Dendritic cell treated with granulocyte-macrophage colony-stimulating factor and Interleukin-4, amounts not matched to agents 40 ng/mL and 50 ng/mL, for 4 days (primary cell): ENCODE measurements at regions not wholly inside any gene's neighbourhood (a gene's known extent, or its start where the extent isn't known, plus 50 kb on each side); places are given as distances from the start of the nearest gene placed in this dataset.
"Not testable (repeated sequence)": the region's sequence is repeated elsewhere in the genome, so short reads cannot be mapped to it uniquely, and the experiment has no call there.

ENCODE experiments used
- H3K27ac Mint-ChIP-seq: one replicate; pipeline ENCODE4 v1.8.0; 2022; ENCODE audit warnings: mild to moderate bottlenecking, mixed read lengths
- H3K27me3 Mint-ChIP-seq: one replicate; pipeline ENCODE4 v1.8.0; 2022; ENCODE audit warnings: mild to moderate bottlenecking, mixed read lengths
- H3K36me3 Mint-ChIP-seq: one replicate; pipeline ENCODE4 v1.8.0; 2022; ENCODE audit warnings: low read depth, mixed read lengths
- H3K4me1 Mint-ChIP-seq: one replicate; pipeline ENCODE4 v1.8.0; 2022; ENCODE audit warnings: low read depth, mixed read lengths
- H3K4me3 Mint-ChIP-seq: one replicate; pipeline ENCODE4 v1.8.0; 2022; ENCODE audit warnings: mild to moderate bottlenecking, moderate library complexity, mixed read lengths
- H3K9me3 Mint-ChIP-seq: one replicate; pipeline ENCODE4 v1.8.0; 2022; ENCODE audit warnings: mixed read lengths
- intact Hi-C: fragments of 100-400 bp; cut with micrococcal nuclease; formaldehyde crosslinking; loops from one replicate; pipeline ENCODE4 v1.15.0; 2022

DNA sequence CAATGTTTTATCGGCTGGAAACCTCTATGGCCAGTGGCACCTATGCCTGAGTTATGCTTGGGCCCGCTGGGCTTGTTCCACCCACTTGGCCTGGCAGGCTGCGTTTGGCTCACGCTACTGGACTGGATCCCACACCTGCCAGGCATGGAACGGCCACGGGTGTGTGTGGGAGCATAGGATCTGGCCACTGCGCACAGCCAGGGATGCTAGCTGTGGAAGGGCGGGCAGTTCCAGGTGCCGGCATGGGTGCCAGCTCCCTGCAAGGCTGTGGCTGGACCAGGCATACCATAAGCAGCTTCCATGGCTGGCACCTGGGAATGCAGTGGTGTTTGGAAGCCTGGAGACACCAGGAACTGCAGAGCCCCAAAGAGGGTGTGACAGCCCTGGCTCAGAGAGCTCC lies 1063.9 kb upstream of the ACO1 start:
- no peaks in the 10 kb centered on the region for H3K27me3 Mint-ChIP-seq
- H3K4me1 Mint-ChIP-seq = no peaks in the 10 kb centered on the region
- H3K36me3 Mint-ChIP-seq = no peaks in the 10 kb centered on the region
- H3K9me3 Mint-ChIP-seq = peaks cover 12% of the 10 kb centered on the region
- H3K4me3 Mint-ChIP-seq = no peak overlapping the region
- intact Hi-C loops = no loop called here
- H3K27ac Mint-ChIP-seq = no peak overlapping the region

DNA sequence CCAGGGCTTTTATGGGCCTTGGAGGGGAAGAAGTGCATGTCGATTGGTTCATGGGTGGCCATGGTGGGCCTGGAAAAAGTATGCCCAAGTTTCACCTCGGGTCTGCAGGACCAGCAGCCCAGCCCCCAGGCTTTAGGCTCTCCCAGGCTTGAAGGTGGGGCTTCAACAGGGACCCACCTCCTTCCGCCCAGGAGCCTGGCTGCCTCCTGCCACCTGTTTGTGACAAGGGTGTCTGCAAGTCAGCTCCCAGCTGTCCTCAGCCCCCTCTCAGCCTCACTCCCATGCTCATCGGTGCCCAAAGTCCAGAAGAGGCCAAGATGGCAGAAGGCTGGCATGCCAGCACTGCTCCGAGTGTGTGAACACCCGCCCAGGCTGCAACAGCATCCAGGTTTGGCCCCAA lies 1063.2 kb upstream of the ACO1 start:
- Mint-ChIP-seq H3K36me3 (no peaks in the 10 kb centered on the region), H3K27me3 (no peaks in the 10 kb centered on the region), H3K9me3 (peaks cover 12% of the 10 kb centered on the region), H3K4me3 (no peak overlapping the region), H3K4me1 (no peaks in the 10 kb centered on the region), H3K27ac (no peak overlapping the region)
- intact Hi-C loops = no loop called here

DNA sequence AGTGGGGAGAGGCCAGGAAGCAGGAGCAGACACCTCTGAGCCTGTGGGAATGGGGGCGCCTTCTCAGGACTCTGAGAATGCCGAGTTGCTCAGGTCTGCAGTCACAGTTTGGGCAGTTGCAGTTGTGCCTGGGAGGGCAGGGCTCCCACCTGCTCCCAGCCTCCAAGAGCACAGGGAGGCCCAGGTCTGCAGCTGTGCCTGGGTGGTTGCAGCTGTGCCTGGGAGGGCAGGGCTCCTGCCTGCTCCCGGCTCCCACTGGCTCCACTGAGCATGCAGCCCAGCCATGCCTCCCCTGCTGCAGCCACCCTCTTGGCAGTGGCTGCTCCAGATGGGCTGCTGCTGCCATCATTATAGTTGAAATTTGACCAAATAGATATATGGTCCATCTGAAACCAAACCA lies 1062.8 kb upstream of the ACO1 start:
- H3K27ac Mint-ChIP-seq = no peak overlapping the region
- no peaks in the 10 kb centered on the region for H3K36me3 Mint-ChIP-seq
- H3K9me3 Mint-ChIP-seq = peaks cover 12% of the 10 kb centered on the region
- H3K4me3 Mint-ChIP-seq = no peak overlapping the region
- intact Hi-C loops = no loop called here
- H3K27me3 Mint-ChIP-seq = no peaks in the 10 kb centered on the region
- no peaks in the 10 kb centered on the region for H3K4me1 Mint-ChIP-seq

DNA sequence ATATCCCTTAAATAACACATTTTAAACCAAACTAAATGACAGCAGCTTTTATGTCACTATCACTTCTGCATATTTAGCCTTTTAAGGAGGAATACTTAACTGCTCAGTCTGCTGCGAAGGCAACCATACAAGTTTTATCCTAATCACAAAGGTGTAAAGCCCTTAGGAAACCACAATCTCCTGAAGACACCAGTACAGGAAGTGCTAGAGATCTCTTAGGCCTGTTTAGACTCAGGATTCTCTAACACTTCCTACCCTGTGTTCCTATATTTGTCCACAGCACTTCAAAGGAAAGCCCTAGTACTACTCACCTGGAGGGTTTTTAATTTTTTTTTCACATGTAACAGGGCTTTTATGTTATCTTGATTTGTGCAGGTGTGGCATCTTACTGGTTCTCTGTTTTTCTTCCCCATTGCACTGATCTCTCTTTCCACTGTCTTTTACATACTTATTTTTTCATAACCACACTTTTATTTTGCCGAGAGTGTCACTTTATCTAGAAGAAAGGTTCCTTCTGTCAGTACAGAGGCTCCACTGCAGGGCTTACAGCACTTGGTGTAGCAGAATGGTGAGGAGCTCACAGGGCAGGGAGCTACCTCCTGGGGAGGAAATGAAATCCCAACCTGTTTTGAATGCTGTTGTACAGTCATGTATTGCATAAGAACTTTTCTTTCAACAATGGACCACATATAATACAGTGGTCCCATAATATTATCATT lies 1060.6 kb upstream of the ACO1 start:
- H3K9me3 Mint-ChIP-seq = peaks cover 12% of the 10 kb centered on the region
- no peak overlapping the region for H3K4me3 Mint-ChIP-seq
- intact Hi-C loops = no loop called here
- no peaks in the 10 kb centered on the region for H3K27me3 Mint-ChIP-seq
- no peaks in the 10 kb centered on the region for H3K36me3 Mint-ChIP-seq
- H3K4me1 Mint-ChIP-seq = no peaks in the 10 kb centered on the region
- no peak overlapping the region for H3K27ac Mint-ChIP-seq

DNA sequence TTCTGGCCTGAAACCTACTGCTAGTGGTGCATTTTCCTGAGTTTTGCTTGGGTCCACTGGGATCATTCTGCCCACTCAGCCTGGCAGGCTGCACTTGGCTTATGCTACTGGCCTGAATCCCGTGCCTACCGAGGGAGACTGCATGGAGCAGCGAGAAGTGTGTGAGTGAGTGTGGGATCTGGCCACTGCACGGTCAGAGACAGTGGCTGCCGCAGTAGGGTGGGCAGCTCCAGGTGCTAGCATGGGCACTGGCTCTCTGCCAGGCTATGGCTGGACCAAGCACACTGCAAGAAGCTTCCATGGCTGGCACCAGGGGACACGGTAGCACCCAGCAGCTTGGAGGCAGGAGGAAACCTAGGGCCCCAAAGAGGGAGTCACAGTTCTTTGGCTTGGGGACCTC lies 1058.7 kb upstream of the ACO1 start:
- Mint-ChIP-seq H3K27me3 (no peaks in the 10 kb centered on the region), H3K9me3 (peaks cover 8% of the 10 kb centered on the region), H3K27ac (no peak overlapping the region), H3K4me1 (no peaks in the 10 kb centered on the region), H3K36me3 (no peaks in the 10 kb centered on the region), H3K4me3 (no peak overlapping the region)
- intact Hi-C loops = no loop called here

DNA sequence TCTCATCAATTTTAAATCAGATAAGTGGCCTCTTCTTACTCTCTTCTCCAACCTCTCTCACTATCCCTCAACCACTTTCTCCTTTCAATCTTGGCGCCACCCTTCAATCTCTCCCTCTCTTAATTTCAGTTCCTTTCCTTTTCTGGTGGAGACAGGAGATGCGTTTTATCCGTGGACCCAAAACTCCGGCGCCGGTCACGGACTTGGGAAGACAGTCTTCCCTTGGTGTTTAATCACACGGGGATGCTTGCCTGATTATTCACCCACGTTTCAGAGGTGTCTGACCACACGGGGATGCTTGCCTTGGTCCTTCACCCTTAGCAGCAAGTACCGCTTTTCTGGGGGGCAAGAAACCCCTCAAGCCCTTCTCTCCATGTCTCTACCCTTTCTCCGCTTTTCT lies 1057.6 kb upstream of the ACO1 start:
- intact Hi-C loops, H3K4me3 Mint-ChIP-seq, H3K9me3 Mint-ChIP-seq, H3K4me1 Mint-ChIP-seq, H3K27ac Mint-ChIP-seq, H3K36me3 Mint-ChIP-seq, H3K27me3 Mint-ChIP-seq: not testable (repeated sequence)

DNA sequence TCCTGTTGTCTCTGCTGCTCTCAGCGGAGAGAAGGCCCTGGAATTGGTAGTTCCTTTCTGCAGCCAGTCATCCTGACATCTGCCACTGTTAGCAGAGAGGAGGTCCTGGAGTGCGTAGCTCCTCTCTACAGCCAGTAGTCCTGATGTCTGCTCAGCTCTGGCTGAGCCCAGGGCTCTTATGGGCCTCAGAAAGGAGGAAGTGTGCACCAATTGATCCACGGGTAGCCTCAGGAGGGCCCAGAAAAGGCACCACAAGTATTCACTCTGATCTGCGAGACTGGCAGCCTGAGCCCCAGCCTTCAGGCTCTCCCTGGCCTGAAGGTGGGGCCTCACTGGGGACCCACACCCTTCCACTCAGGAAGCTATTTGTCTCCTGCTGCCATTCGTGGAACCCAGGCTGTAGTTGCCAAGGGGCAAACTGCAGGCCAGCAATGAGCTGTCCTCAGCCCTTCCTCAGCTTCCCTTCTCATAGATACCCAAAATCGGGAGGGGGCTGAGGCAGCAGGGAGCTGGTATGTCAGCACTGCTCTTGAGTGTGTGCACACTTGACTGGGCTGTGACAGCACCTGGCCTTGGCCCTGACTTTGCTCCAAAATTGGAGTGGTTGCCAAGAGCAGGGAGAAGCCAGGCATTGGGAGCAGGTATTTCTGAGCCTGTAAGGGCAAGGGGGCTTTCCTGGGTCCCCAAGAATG lies 1049.5 kb upstream of the ACO1 start:
- H3K27me3 Mint-ChIP-seq = no peaks in the 10 kb centered on the region
- H3K27ac Mint-ChIP-seq = no peak overlapping the region
- intact Hi-C loops = no loop called here
- no peaks in the 10 kb centered on the region for H3K9me3 Mint-ChIP-seq
- no peak overlapping the region for H3K4me3 Mint-ChIP-seq
- H3K36me3 Mint-ChIP-seq = no peaks in the 10 kb centered on the region
- H3K4me1 Mint-ChIP-seq = no peaks in the 10 kb centered on the region

DNA sequence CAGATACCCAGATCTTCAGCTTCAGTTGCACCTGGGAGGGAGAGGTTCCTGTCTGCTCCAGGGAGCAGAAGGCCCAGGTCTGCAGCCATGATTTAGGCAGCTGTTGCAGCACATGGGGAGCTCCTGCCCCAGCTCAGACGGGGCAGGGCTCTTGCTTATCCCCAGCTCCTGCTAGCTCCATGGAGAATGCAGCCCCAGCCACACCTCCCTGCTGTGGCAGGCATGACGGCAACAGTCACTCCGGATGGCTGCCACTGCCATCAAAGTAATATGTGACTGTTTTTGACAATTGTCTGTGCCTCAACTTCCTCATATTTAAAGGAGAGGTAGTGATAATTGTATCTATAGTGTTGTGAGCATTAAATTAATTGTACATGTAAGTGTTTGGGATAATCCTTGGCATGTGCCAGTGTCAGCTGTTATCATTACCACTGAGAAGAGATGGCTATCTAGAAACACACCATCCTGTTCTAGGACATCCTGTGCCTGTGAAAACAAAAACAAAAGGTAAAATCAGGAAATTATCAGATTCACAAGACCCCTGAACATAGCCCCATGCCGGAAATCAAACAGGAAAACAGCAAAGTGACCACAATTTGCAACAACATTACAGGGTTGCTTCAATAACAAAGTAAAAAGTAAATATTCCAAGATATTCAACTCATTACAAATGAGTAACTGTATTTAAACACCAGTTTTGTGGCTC lies 1048.8 kb upstream of the ACO1 start:
- Mint-ChIP-seq H3K4me1 (no peaks in the 10 kb centered on the region), H3K27me3 (no peaks in the 10 kb centered on the region), H3K27ac (no peak overlapping the region), H3K36me3 (no peaks in the 10 kb centered on the region), H3K4me3 (no peak overlapping the region), H3K9me3 (no peaks in the 10 kb centered on the region)
- intact Hi-C loops = no loop called here

DNA sequence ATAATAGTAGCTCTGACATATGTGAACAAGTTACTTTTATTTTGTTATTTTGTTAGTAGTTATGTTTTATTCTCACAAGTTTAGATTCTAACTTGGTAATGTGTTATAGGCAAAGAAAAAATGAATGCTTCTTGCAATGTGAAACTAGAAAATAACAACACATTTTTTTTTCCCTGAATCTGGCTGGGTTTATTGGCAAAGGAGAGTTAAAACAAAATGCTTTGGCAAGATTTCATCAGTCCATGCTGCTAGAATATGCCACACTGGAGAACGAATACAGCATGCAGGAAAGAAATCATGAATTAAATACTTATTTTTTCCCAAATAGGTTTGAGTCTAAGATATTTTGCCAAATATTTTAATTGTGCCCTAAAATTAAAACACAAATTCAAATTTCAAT lies 1048.1 kb upstream of the ACO1 start:
- Mint-ChIP-seq H3K36me3 (no peaks in the 10 kb centered on the region), H3K4me3 (no peak overlapping the region), H3K4me1 (no peaks in the 10 kb centered on the region), H3K27me3 (no peaks in the 10 kb centered on the region), H3K27ac (no peak overlapping the region), H3K9me3 (no peaks in the 10 kb centered on the region)
- intact Hi-C loops = no loop called here

DNA sequence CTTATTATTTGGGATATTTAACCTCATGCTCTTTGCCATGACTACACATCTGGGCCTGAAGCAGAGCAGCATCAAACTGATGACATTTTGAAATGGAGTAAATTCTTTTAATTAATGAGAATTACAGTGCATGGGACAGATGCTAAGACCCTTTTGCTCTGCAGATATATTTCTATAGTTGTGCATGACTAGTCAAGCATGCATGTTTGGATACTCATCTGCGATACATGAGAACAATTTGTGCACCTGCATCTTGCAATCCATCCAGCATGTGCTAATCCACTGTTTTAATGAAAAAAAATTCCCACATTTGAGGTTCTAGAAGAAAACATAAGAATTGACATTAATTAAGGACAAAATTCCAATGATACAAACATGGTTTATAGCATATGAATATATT lies 1047.6 kb upstream of the ACO1 start:
- H3K36me3 Mint-ChIP-seq = no peaks in the 10 kb centered on the region
- H3K4me3 Mint-ChIP-seq = no peak overlapping the region
- H3K4me1 Mint-ChIP-seq = no peaks in the 10 kb centered on the region
- intact Hi-C loops = no loop called here
- no peaks in the 10 kb centered on the region for H3K27me3 Mint-ChIP-seq
- no peak overlapping the region for H3K27ac Mint-ChIP-seq
- no peaks in the 10 kb centered on the region for H3K9me3 Mint-ChIP-seq

DNA sequence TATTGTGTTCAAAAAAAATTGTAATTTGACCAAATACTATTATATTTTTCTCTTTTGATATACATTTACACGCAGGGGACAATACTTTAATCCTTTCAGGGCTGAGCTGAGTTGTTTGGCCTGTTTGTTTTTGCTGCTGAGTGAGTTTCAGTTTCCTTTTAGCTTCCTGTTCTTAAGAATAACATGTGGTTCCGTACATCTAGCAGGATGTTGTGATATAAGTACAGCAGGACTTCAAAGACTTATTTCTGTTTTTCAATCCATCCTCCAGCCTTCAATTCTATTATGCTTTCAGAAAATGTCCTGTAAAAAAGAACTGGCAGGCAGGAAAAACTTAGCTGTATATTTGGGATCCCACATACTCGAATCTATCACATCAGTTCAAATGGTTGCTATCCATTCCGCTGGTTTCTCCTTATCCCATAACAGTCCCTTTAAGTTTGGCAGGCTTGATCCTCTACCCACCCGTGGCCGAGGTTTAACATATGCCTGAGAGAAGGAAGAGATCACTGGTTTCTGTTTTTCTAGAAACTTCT lies 1037.3 kb upstream of the ACO1 start:
- H3K27ac Mint-ChIP-seq = peak overlapping the region; percentile 80
- H3K9me3 Mint-ChIP-seq = peaks cover 6% of the 10 kb centered on the region
- no peaks in the 10 kb centered on the region for H3K27me3 Mint-ChIP-seq
- H3K36me3 Mint-ChIP-seq = no peaks in the 10 kb centered on the region
- H3K4me1 Mint-ChIP-seq = peaks cover 7% of the 10 kb centered on the region
- H3K4me3 Mint-ChIP-seq = no peak overlapping the region
- intact Hi-C loops = no loop called here

DNA sequence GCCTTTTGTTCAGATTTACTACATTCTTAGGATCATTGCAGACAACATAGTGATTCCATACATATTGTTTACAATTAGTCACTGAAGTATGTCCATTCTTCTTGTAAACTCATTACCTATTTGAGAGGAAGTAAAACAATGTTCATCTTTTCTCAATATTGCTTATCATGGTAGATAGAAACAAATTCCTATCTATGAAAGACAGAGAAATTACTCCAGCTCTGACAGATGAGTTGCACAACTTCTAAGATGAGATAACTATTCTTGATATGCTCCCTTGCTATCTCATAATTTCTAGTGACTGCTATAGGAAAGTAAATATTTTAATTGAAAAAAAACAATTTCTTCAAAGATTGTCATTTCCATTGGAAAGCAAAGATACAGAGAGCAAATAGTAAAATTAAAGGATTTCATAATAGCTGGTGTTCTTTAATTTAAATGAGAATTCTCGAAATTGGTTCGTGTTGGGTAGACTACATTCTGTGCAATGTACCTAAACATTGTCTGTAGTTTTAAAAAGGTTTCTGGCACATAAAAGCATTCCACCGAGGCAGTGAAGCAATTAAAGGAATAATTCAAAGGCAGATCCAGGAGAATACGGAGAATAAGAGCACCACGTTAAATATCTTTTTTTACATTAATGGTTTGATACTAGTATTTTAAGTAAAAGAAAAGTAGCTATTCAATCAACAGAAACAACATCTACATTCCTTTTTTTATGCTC lies 1029.1 kb upstream of the ACO1 start:
- intact Hi-C loops = no loop called here
- Mint-ChIP-seq H3K4me3 (no peak overlapping the region), H3K27ac (no peak overlapping the region), H3K4me1 (no peaks in the 10 kb centered on the region), H3K36me3 (no peaks in the 10 kb centered on the region), H3K9me3 (no peaks in the 10 kb centered on the region), H3K27me3 (no peaks in the 10 kb centered on the region)

DNA sequence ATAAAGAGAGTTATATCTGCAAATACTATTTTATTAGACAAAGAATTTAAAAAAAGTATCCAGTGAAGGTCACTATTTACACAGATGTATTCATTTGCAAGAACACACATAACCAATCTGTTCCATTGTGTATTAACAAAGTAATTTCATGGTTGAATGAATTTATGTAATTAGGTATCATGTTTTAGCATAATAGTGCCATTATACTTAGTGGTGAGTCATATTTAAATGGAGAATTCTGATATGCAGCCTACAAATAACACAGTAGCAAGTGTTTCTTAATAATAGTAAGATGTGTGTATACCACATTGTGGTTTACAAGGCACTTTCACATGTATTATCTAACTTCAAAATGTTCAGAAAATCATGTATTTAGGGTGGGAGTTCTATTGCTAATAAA lies 1028.5 kb upstream of the ACO1 start:
- no peaks in the 10 kb centered on the region for H3K27me3 Mint-ChIP-seq
- H3K4me1 Mint-ChIP-seq = no peaks in the 10 kb centered on the region
- H3K4me3 Mint-ChIP-seq = no peak overlapping the region

DNA sequence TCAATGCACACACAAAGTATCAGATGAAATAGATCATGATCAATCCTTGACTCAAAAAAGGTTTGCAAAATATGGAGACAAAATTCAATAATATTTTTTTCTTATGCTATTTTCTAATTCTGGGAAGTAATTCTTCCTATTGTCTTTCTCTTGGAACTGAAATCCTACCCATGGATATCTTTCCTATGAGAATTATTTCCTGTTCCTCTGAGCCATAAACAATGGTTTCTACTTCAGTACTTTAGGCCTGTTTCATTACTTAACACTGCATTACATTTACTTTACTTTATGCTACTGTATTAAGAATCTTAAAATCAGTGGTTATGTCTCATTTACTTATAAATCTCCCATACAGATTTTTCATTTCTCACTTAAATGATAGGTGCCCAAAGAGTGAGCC lies 1025.4 kb upstream of the ACO1 start:
- Mint-ChIP-seq H3K9me3 (no peaks in the 10 kb centered on the region), H3K27ac (no peak overlapping the region), H3K27me3 (no peaks in the 10 kb centered on the region), H3K36me3 (no peaks in the 10 kb centered on the region), H3K4me1 (no peaks in the 10 kb centered on the region), H3K4me3 (no peak overlapping the region)
- intact Hi-C loops = no loop called here

More for the DNA sequence above, 1028.5 kb upstream of the ACO1 start:
- Mint-ChIP-seq H3K9me3 (no peaks in the 10 kb centered on the region), H3K36me3 (no peaks in the 10 kb centered on the region), H3K27ac (no peak overlapping the region)
- intact Hi-C loops = no loop called here
